ENCODE measurements at regions not wholly inside any gene's neighbourhood (a gene's known extent, or its start where the extent isn't known, plus 50 kb on each side); places are given as distances from the start of the nearest gene placed in this dataset.
"Not testable (repeated sequence)": the region's sequence is repeated elsewhere in the genome, so short reads cannot be mapped to it uniquely, and the experiment has no call there.

DNA sequence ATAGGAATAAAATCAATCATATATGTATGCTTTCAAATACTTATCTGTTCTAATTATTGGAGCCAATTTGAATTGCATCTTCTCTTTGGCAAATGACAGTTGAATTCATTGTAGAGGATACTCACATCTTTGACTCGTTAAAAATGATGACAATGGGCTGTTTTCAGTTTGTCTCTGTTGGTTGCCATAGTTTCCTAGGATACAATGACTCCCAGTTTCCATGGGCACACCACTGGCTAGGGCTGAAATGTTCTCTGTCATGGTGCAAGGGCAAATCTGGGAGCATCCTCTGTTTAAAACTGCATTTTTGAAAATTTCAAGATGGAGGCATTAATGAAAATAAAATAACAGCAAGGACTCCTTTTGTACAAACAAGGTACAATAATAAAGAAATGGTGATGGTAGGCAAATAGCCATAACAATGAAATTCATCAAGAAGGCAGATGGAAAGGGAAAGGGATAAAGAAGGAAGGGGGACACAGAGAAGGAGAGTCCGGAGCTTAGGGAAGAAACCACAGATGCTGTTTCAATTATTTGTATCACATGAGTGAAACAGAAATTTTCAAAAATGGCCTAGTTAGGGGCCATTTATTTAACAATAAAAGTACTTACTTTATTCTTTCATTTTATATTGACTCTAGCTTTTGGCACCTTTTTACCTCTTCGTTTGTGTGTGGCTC lies 378.8 kb upstream of the SEMA6A start:
- no peak for DNase-seq (ENCODE audit: low spot score)

DNA sequence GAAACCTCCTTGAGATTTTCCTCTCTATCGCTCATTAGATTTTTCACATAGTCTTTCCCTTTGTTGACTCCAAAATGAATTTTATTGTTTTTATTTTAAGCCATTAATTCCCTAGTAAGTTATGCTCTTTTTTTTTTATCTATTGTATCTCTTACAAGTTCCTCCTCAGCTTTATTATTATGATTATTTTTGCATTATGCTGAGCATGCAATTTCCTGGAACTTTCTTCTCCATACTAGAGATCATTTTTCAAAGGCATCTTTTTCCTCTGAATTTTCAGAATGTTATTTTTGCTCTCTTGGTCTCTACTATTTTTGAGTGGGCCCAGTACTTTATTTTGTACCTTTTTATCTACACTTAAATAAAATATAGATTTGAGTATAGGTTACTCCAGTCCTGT lies 376.6 kb upstream of the SEMA6A start:
- DNase-seq (ENCODE audit: low spot score) = no peak

DNA sequence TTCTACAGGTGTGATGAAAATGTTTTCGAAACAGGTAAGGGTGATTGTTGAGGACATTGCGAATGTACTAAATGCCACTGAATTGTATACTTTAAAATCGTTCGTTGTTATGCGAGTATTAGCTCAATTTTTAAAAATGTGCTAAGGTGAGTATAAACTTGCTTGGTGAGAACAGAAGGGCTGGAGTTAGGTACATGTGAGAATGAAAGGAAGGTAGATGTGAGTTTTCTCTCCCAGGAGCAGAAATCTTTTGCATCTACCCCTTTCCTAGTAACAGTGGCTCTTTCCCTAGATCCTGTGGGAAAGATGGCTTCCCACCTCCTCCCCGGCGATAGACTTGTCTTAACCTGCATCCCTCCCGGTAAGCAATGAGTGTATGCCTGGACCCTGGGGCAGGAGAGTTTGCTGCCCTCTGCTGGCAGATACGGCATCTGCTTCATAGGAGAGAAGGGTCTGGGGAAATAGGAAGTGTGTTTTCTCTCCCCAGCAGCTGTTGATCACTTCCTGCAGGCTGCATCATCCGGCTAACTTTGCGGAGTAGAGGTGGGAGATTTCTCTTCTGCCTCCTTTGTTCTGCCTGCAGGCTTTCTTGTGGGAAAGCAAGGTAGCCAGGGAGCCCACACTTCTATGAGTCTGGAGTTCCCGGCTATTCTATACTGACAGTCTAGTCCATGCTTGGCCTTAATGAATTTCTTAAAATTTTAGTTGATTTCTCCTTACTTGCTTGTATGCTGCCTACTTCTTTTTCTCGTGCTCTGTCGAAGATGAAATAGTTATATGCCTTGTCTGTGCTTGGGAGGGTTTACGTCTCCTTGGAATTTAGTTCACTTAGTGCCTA lies 373.3 kb upstream of the SEMA6A start:
- DNase-seq (ENCODE audit: low spot score) = no peak

DNA sequence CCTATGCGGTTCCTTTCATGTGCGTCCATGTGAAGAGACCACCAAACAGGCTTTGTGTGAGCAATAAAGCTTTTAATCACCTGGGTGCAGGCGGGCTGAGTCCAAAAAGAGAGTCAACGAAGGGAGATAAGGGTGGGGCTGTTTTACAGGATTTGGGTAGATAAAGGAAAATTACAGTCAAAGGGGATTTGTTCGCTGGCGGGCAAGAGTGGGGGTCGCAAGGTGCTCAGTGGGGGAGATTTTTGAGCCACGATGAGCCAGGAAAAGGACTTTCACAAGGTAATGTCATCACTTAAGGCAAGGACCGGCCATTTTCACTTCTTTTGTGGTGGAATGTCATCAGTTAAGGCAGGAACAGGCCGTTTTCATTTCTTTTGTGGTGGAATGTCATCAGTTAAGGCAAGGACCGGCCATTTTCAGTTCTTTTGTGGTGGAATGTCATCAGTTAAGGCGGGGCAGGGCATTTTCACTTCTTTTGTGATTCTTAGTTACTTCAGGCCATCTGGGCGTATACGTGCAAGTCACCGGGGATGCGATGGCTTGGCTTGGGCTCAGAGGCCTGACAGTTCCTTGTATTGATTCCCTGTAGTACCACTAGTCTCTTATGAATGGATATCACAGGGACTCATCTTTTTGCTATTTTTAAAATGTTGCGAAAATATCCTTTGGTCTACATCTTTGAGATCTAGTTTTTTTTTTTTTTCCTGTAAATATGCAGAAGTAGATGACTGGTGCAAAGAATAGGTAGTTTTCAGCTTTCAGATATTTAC lies 371.2 kb upstream of the SEMA6A start:
- DNase-seq (ENCODE audit: low spot score) = not testable (repeated sequence)

DNA sequence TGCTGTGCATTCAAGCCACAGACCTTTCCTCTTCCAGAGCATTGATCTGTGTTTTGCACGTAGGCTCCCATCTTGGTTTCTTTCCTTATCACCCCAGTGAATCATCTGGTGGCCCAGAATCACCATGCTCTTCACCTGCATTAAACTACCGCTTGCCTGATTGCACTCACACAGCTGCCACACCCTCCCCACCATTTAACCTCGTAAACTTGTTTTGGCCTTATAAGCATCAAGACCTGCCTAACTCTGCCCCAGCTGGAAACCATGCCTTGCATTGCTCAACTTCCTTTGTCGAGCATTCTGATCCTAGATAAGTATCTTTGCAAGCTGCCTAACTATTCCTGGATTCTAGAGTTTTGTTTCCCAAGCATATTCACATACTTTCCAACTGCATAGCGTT lies 369.6 kb upstream of the SEMA6A start:
- no peak for DNase-seq (ENCODE audit: low spot score)

DNA sequence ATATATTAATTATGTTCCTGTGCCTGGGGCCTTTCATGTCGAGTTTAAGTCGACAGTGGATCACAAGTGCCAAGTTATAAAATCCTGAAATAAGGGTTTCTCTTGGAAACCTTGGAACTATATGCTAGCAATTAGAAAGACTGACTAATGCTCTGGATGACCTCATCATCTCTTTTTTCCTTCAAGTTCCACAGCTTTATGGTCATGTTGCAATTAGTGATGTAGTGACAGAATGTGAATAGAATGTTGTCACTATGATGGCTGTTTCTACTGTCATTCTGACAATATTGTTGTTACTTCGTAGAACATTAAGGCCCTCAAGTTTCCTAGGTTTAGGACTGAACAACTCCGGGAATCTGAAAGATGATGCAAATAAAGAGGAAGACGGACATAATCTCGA lies 368.0 kb upstream of the SEMA6A start:
- DNase-seq (ENCODE audit: low spot score) = no peak

DNA sequence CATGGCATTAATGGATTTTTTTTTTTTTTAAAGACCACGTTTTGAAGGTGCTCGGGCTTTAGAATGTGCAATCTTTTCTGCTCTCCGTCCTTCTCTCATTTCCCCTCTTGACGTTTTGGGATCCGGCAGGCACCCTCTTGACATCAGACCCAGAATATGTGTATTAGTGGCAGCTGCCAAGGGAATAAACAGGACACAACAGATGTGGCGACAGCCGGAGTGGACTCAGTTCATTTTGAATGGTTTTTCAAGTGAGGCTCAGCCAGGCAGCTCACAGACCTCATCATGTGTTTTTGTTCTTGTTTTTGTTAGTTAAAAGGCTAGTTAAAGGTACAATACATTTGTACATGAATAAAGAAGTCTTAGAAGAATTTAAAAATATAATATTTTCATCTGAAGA lies 365.0 kb upstream of the SEMA6A start:
- DNase-seq (ENCODE audit: low spot score) = no peak

DNA sequence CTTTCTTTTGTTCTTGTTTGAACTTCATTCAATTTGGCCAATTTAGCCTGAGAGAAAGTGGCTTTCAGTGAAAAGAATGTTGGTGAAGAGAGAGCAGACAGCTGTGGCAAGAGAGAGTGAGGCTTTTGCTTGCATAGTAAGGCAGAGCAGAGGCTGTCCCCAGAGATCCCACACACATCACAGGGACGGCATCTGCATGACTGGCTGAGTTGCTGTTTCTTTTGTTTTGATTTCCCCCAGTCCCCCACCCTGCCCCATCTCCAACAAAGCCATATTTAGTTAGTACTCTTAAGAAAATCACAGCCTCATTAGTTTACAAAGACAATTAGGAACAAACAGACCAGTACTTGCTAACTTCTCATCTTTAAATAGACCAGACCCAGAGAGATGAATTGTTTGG lies 363.9 kb upstream of the SEMA6A start:
- no peak for DNase-seq (ENCODE audit: low spot score)

DNA sequence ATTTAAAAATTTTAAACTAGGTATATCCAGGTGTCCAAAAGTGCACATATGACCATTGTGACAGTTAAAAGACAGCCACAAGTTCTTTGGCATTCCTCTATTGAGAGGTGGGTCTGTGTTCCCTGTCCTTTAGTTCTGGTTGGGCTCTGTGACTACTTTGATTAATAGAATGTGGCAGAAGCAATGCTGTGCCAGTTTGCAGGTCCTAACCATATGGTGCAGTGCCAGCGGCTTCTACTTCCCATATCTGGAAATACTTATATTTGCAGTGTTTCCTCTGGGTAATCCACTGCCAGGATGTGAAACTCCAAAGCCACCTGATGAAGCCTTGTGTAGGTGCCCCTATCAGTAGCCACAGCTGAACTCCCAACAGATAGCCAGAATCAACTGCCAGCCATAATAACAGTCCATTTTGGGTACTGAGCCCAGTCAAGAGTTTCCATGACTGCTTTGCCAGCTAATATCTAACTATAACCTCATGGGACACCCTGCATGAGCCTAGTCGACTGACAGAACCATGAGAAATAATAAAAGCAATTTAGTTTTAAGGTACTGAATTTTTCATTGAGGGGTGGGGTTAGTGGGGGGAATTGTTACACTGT lies 361.0 kb upstream of the SEMA6A start:
- DNase-seq (ENCODE audit: low spot score) = no peak

DNA sequence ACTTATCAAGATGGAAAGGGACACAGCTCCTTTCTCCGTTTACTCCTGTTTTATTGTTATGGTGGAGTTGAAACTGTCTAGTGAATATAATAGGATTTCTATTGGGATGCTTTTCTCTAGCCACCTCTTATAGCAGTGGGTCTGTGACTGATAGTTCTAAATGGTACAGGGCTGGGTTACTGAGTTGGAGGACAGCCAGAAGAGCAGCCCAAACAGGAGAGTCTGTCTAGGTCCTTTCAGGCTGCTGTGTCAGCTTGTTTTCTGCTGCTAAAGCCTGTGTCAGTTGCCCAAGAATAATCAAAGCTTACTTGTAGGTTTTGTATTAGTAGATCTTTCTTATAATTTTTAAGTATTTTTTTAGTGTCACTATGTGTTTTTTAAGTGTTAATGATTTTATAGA lies 356.0 kb upstream of the SEMA6A start:
- DNase-seq (ENCODE audit: low spot score) = no peak

DNA sequence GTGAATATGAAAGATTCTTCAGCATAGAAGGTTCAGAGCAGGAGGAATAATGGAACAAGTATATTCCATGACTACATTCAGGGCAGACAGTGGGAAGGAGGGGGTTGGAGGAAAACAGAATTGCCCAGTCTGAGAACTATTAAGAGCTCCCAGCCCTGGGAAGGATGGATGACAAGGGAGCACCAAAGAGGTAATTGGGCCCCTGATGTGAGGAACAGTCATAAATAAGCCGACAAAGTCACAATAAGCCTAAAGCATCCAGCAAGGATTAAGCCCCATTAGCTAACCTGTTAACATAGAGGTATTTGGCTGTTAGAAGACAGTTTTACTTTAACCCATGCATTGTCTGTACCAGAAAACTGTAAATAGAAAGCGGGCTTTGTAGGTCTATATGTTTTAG lies 348.7 kb upstream of the SEMA6A start:
- no peak for DNase-seq (ENCODE audit: low spot score)

DNA sequence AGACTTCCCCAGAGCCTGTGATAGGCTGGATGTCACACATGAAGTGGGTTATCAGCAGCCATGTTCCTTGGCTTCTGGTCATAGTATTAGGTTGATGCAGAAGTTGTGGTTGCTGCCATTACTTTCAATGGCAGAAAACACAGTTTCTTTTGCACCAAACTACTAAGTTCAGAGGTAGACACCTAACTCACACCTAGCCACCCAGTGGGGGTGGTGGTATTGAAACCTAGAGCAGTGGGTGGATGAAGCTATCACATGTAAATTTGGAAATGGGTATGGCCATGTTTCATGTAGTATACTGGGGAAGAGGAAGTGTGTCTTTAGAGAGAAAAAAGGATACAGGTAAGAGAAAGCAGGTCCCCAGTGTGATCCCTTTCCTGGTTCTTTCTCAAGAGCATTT lies 347.9 kb upstream of the SEMA6A start:
- DNase-seq (ENCODE audit: low spot score) = no peak

DNA sequence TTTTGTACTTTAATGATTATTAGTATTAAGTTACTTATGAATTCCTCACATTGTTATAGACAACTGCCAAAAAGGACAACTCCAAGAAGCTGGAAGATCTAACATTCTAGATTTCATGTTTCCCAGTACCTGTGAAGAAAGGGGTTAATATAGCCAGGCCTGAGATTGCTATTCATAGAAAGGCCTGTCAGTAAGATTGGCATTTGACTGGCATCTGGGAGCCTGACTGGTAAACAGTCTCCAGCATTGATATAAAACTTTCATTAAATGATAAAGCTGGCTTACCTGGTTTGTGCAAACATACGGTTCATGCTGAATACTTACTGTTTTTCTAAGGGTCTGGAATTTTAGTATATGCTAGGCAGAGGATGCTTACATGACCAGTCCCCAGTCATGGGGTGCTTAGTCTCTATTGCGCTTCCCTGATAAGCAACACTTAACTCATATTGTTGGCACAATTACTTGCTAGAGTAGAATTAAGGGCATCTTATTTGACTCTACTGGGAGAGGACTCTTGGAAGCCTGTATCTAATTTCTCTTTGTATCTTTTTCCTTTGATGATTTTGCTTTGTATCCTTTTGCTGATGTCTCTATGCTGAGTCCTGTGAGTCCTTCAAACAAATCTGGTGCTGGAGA lies 340.4 kb upstream of the SEMA6A start:
- DNase-seq (ENCODE audit: low spot score) = no peak

DNA sequence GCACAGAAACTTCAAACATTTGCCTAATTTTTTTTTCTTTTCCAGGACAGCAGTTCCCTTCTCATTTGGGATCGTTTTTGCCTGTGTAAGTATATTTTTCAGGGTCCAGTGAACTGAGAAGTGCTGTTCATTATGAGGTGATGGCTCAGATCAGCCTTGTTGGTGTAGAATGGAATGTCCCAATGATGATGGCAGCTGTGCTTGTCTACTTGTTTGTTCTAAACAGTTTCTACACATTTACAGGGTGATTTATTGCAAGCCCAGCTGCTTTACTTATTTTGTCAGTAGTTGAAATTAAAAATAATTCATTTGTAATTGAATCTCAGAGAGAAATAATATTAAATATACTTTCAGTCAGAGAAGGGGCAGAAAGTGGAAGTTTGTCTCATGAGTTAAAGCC lies 337.6 kb upstream of the SEMA6A start:
- no peak for DNase-seq (ENCODE audit: low spot score)

DNA sequence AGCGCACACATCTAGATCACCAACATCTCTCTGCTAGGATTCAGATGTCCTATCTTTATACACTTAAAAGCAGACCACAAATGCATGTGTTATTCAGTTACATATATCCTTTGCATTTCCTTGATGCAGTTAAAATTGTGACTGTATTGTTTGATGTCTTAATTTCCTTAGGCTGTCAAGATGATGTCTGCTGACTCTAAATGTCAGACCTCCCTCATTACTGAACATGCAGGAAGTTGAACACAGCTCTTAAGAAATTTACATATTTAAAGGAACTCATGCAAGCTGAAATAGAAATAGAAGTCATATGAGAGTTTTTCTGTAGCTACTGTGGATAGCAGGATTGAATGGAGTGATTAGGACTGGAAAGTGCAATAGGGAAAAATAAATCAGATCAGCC lies 336.5 kb upstream of the SEMA6A start:
- DNase-seq (ENCODE audit: low spot score) = no peak

DNA sequence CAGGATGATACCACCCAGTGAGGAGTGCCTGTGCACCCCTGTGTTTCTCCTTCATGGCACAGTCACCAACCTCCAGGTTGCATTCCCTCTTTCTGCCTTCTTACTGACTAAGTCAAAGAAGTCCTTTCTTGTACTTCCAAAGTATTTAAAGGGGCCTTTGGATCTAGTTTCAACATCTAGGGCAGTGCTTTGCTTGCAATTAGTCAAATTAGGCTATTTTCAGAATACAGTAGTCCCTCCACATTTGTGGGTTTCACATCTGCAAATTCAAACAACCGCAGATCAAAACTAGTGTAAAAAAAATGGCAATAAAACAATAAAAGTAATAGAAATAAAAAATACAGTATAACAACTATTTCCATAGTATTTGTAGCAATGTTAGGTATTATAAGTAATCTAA lies 333.9 kb upstream of the SEMA6A start:
- no peak for DNase-seq (ENCODE audit: low spot score)

DNA sequence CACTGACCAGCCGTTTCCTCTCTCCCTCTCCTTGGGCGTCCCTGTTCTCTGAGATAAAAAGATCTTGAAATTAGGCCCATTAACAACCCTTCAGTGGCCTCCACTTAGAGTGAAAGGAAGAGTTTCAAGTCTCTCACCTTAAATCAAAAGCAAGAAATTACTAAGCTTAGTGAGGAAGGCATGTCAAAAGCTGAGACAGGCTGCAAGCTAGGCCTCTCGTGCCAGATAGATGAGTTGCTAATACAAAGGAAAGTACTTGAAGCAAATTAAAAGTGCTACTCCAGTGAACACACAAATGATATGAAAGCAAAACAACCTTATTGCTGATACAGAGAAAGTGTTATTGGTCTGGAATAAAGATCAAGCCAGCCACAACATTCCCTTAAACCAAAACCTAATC lies 331.3 kb upstream of the SEMA6A start:
- no peak for DNase-seq (ENCODE audit: low spot score)

DNA sequence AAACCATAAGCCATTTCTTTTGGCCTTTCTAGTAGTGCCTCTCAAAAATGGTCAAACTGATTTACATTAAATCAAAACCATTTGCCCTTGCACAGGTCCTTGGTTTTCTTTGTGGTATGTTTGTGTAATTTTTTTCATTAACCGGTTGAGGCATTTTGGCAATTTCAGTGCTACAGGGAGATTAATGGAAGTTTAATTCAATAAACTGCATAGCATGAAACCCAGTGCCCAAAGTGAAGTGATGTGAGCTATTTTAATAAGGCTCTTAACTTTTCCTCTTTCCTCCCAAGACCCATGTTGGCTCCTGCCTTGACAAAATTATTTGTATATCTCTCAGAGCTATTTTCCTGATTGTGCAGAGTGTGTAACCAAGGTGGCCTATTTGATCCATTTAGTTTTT lies 326.2 kb upstream of the SEMA6A start:
- DNase-seq (ENCODE audit: low spot score) = no peak

DNA sequence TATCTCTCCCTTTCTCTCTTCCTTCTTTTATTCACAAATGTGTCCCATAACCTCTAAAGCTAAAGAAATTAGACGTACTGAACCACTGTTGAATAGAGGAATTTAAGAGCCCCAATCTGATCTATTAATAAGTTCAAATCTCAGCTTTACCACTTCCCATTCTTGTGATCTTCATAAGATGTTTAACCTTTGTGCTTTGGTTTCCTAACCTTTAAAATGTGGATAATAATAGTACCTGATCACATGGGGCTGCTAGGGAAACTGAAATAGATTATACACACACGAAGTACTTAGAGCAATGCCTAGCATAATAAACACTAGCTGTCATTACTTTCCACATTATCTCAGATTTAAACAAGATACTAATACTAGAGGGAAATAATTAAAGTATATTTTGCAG lies 324.3 kb upstream of the SEMA6A start:
- no peak for DNase-seq (ENCODE audit: low spot score)

DNA sequence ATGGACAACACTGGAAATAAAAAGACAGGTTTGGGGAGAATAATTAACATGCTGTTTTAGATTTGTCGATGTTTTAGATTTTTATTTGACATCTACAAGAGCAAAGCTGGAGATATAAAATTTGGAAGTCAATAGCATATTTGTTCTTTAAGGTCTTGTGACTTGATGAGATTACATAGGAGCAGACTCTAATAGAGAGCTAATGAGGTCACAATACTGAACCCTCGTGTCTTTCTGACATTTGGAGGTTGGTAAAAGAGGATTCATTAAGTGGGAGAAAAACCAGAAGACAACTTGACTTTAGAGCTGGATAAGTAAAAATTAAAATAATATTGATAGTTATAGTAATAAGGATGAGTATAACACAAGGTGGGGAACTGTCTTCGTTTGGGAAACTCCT lies 322.7 kb upstream of the SEMA6A start:
- no peak for DNase-seq (ENCODE audit: low spot score)

DNA sequence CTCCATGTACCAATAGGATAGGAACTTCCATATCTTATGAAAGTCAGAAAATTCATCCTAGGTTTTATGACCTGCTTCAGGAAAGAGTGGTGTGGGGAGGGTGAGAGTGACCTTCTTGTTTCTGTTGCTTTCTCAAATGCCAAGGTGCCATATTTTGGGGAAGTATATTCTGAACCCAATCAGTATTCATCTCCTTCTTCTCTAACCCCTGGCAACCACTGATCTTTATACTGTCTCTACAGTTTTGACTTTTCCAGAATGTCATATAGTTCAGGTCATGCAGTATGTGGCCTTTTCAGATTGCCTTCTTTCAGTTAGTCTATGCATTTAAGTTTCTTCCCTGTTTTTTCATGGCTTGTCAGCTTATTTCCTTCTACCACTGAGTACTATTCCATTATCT lies 321.4 kb upstream of the SEMA6A start:
- DNase-seq (ENCODE audit: low spot score) = no peak

DNA sequence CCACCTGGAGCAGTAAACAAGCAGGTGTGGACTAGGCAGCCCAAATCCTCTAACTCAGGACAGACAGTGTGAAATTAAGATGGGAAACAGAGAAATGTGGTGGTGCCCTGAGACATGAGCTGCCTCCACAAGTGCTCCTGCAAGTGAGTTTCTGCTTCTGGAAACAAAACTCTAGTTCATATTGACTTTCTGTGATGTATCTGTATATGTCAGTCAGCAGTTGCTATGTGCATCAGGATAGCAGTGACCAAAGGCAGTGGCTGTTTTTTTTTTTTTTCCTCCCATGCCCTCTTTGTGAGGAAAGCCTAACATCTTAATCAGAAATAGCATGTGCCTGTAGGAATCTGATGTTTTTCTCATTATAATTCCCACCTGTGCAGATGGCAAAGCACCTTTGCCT lies 318.4 kb upstream of the SEMA6A start:
- no peak for DNase-seq (ENCODE audit: low spot score)
